ENCODE measurements at regions not wholly inside any gene's neighbourhood (a gene's known extent, or its start where the extent isn't known, plus 50 kb on each side); places are given as distances from the start of the nearest gene placed in this dataset.

DNA sequence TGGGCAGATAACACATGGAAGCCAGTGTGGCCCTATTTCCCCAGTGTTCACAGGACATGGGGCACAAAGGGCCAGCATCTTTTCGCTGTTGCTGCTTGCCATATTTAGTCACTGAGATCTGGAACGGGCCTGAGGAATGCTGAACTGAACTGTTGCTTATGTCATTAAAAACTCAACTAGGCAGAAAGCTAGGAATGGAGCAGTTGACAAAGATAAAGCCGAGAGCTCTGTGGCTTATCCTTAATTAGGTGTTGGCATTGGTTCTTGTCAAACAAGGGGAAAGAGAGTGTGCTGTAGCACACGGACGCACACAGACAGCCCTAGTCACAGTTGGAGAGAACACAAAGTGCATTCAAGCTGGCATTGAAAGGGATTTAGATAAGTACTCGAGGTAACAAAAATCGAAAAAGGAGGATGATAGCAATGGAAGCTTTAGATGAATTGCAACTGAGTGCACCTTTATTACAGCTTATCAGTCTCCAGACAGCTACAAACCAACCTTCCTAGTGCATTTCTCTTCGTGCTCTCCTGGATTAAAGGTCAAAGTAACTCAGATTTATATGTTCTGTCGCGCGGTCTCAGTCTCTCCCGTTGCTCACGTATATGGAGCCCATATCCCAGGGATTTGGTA lies 450.2 kb upstream of the ZNF608 start:
- in situ Hi-C loops (cut with HindIII; ENCODE audit: low pct_unique_long_range_greater_than_20kb, low sequenced_read_pairs), result no loop called here
- Histone ChIP-seq H3K36me3 (ENCODE audit: control insufficient read depth, insufficient read depth, low read length) (no peaks in the 10 kb centered on the region), H3K9me3 (ENCODE audit: control insufficient read depth, insufficient read depth, low read depth, low read length) (no peaks in the 10 kb centered on the region), H3K27me3 (ENCODE audit: control insufficient read depth, insufficient read depth, low read length) (no peaks in the 10 kb centered on the region), H3K27ac (ENCODE audit: low read length) (peak overlapping the region; percentile 70), H3K4me1 (ENCODE audit: control insufficient read depth, insufficient read depth, low read length) (peaks cover 19% of the 10 kb centered on the region), H3K4me3 (ENCODE audit: low read depth in 2 of 2, low read length in 2 of 2) (no peak overlapping the region)
- ChIA-PET POLR2A (no interaction called here), CTCF (no interaction called here)
- TF ChIP-seq SIN3A (IDR thresholded peaks at IDR 0.05; ENCODE audit: borderline replicate concordance, insufficient read depth, low read depth, low read length), result no peak
- no peak for TF ChIP-seq TCF7L2 (IDR thresholded peaks at IDR 0.05; ENCODE audit: low read depth, low read length)
- TF ChIP-seq POLR2AphosphoS5 (IDR thresholded peaks at IDR 0.05; ENCODE audit: low read depth, low read length), result no peak
- TF ChIP-seq, protein P1, sequence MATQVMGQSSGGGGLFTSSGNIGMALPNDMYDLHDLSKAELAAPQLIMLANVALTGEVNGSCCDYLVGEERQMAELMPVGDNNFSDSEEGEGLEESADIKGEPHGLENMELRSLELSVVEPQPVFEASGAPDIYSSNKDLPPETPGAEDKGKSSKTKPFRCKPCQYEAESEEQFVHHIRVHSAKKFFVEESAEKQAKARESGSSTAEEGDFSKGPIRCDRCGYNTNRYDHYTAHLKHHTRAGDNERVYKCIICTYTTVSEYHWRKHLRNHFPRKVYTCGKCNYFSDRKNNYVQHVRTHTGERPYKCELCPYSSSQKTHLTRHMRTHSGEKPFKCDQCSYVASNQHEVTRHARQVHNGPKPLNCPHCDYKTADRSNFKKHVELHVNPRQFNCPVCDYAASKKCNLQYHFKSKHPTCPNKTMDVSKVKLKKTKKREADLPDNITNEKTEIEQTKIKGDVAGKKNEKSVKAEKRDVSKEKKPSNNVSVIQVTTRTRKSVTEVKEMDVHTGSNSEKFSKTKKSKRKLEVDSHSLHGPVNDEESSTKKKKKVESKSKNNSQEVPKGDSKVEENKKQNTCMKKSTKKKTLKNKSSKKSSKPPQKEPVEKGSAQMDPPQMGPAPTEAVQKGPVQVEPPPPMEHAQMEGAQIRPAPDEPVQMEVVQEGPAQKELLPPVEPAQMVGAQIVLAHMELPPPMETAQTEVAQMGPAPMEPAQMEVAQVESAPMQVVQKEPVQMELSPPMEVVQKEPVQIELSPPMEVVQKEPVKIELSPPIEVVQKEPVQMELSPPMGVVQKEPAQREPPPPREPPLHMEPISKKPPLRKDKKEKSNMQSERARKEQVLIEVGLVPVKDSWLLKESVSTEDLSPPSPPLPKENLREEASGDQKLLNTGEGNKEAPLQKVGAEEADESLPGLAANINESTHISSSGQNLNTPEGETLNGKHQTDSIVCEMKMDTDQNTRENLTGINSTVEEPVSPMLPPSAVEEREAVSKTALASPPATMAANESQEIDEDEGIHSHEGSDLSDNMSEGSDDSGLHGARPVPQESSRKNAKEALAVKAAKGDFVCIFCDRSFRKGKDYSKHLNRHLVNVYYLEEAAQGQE (IDR thresholded peaks at IDR 0.05; ENCODE audit: insufficient read depth in 1 of 2, low read depth in 2 of 2, low read length in 1 of 2), result no peak
- TF ChIP-seq, protein P2, sequence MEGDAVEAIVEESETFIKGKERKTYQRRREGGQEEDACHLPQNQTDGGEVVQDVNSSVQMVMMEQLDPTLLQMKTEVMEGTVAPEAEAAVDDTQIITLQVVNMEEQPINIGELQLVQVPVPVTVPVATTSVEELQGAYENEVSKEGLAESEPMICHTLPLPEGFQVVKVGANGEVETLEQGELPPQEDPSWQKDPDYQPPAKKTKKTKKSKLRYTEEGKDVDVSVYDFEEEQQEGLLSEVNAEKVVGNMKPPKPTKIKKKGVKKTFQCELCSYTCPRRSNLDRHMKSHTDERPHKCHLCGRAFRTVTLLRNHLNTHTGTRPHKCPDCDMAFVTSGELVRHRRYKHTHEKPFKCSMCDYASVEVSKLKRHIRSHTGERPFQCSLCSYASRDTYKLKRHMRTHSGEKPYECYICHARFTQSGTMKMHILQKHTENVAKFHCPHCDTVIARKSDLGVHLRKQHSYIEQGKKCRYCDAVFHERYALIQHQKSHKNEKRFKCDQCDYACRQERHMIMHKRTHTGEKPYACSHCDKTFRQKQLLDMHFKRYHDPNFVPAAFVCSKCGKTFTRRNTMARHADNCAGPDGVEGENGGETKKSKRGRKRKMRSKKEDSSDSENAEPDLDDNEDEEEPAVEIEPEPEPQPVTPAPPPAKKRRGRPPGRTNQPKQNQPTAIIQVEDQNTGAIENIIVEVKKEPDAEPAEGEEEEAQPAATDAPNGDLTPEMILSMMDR (IDR thresholded peaks at IDR 0.05), result no peak
- intact Hi-C loops (cut with micrococcal nuclease; ENCODE audit: unreplicated experiment), result no loop called here
- DNase-seq (ENCODE audit: low read depth, low spot score) (no peak), ATAC-seq (no peak)
- no TSS peak for BruUV-seq (replicated peaks)

DNA sequence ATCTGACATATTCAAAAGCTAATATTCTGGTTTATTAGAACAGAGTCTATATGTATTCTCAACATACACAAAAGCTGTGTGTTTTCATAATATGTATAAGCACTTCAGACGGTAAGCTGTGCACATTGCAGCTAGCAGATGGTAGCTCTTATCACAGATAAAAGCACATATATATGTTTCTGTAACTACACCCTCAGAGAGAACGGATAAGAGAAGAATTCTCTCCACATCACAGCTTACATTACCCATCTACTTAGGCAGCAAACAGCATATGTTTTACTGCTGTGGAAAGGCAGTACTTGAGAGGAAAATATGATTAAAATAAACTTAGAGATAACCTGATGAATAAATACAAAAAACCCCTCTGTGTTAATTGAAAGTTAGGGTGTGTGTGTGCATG lies 450.9 kb upstream of the ZNF608 start:
- Histone ChIP-seq H3K4me1 (ENCODE audit: control insufficient read depth, insufficient read depth, low read length) (peaks cover 17% of the 10 kb centered on the region), H3K4me3 (ENCODE audit: low read depth in 2 of 2, low read length in 2 of 2) (no peak overlapping the region), H3K36me3 (ENCODE audit: control insufficient read depth, insufficient read depth, low read length) (no peaks in the 10 kb centered on the region), H3K27me3 (ENCODE audit: control insufficient read depth, insufficient read depth, low read length) (no peaks in the 10 kb centered on the region), H3K27ac (ENCODE audit: low read length) (peak overlapping the region; percentile 70; the same call in 1 of the 2 replicates), H3K9me3 (ENCODE audit: control insufficient read depth, insufficient read depth, low read depth, low read length) (no peaks in the 10 kb centered on the region)
- intact Hi-C loops (cut with micrococcal nuclease; ENCODE audit: unreplicated experiment), result no loop called here
- ChIA-PET CTCF (no interaction called here), POLR2A (no interaction called here)
- TF ChIP-seq SIN3A (IDR thresholded peaks at IDR 0.05; ENCODE audit: borderline replicate concordance, insufficient read depth, low read depth, low read length) (no peak), TCF7L2 (IDR thresholded peaks at IDR 0.05; ENCODE audit: low read depth, low read length) (no peak), POLR2AphosphoS5 (IDR thresholded peaks at IDR 0.05; ENCODE audit: low read depth, low read length) (no peak)
- TF ChIP-seq, protein P2 (IDR thresholded peaks at IDR 0.05), result no peak
- DNase-seq (ENCODE audit: low read depth, low spot score), result no peak
- in situ Hi-C loops (cut with HindIII; ENCODE audit: low pct_unique_long_range_greater_than_20kb, low sequenced_read_pairs), result no loop called here
- no peak for ATAC-seq
- no TSS peak for BruUV-seq (replicated peaks)
